Hypothalamus (tissue), 51 donors: ENCODE measurements at regions not wholly inside any gene's neighbourhood (a gene's known extent, or its start where the extent isn't known, plus 50 kb on each side); places are given as distances from the start of the nearest gene placed in this dataset.

ENCODE experiments used
- DNase-seq, 51 donors: peaks; one replicate each; lab custom pipeline; 2025; lab: John Stamatoyannopoulos, UW

DNA sequence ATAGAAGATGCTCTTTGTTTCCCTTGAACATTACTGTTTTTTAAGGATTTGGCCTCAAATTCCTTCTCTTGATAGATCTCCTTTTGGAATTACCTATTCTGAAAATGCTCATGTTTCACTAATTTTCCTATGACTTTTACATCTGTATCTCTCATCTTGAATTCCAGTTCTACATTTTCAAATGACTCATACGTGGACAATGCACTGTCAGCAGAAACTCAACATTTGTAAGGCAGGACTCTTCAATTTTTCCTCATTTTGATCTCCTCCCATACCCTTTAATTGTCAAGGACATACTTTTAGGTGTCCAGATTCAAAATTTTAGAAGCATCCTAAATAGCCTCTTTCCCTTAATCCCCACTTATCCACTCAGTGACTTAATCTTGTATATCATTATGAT lies 341.0 kb upstream of the RASGRP1 start:
- DNase-seq, result no peak

DNA sequence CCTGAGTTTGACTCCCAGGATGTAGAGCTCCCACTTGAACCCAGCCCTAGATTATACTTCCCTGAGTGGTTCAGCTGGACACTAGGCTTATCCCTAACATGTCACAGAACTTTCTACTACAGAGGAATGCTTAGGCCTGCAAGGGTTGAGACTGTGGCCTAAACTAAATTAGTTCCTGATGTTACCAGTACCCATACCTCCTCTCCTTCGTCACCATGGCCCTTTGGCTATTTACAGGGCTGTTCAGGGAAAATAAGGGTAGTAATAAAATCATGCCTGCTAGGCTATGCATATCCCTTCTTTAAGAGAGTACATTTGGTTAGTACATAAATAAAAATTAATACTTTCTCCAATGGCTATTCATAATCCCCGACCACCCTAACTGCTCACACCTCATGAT lies 356.4 kb upstream of the RASGRP1 start:
- no peak for DNase-seq

GRCh38 chr15:38921471-38921870 lies 356.9 kb upstream of the RASGRP1 start:
- DNase-seq, result no peak

DNA sequence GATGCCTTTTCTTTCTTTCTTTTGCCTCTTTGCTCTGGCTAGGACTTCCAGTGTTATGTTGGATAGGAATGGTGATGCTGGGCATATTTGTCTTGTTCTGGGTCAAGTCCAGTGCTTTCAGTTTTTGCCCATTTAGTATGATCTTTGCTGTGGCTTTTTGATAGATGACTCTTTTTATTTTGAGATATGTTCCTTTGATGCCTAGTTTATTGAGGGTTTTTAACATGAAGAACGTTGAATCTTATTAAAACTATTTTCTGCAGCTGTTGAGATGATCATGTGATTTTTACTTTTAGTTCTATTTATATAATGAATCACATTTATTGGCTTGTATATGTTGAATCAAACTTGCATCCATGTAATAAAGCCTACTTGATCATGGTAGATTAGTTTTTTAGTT lies 363.8 kb upstream of the RASGRP1 start:
- no peak for DNase-seq

DNA sequence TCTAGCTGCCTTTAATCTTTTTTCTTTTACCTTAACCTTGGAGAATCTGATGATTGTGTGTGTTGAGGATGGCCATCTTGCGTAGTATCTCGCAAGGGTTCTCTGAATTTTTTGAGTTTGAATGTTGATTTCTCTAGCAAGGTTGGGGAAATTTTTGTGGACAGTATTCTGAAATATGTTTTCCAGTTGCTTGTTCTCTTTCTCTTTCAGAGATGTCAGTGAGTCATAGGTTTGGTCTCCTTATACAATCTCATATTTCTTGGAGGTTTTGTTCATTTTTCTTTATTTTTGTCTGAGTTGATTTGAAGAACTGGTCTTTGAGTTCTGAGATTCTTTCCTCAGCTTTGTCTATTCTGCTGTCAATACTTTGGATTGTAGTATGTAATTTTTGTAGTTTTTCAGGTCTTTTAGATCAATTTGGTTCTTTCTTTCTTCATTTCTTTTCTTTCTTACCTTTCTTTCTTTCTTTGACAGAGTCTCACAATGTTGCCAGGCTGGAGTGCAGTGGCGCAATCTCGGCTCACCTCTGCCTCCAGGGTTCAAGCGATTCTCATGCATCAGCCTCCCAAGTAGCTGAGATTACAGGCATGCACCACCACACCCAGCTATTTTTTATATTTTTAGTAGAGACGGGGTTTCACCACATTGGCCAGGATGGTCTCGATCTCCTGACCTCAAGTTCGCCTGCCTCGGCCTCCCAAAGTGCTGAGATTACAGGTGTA lies 366.4 kb upstream of the RASGRP1 start:
- DNase-seq, result no peak

- DNase-seq, result no peak
These were observed 376.9 kb upstream of the RASGRP1 start for GRCh38 chr15:38941399-38941953.

DNA sequence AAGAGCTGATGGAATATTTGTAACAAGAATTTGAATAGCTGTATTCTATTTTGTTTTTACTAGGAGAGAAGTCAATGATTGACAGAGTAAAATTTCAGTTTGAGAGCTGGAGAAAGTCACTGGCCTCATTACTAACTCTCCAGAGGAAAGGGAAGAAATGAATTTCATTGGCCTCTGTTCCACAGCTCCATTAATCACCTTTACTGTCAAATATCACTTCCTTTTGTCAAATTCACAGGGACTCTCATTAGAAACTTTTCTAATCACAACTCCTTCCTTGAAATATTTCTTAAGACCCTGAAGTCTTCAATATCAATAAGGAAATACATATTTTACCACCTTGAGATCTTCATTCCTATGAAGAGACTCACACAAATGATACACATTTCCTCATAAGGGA lies 379.9 kb upstream of the RASGRP1 start:
- no peak for DNase-seq

GRCh38 chr15:38945551-38946298 lies 381.1 kb upstream of the RASGRP1 start:
- no peak for DNase-seq

DNA sequence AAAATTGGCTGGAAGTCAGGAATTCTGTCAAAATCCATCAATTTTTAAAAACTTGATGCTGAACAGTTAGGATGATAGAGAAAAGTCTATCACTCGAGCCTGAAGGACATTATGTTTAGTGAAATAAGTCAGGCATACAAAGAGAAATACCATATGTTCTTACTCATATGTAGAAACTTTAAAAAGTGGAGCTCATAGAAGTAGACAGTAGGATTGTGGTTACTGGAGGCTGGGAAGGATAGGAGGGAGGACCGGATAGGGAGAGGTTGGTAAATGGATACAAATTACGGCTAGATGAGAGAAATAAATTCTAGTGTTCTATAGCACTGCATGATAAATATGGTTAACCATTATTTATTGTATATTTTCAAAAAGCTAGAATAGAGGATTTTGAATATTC lies 389.5 kb upstream of the RASGRP1 start:
- DNase-seq, result no peak

DNA sequence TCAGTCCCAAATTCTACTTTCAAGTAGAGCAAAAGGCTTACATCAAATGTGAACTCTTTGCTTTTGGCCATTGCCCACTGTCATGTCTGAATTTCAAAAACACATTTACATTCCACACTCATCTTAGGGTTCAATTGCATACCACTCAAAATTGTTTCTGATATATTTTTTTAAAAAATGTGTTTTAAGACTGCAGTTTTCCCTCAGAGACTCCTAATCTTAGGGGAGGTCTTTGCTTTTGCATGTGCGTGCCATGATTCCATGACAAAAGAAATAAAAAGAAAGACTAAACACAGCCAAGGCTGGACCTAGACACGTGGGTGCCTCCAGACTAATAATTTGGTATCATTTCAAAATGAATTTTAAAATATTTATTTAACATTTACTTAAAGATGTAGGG lies 396.8 kb upstream of the RASGRP1 start:
- DNase-seq, result no peak

GRCh38 chr15:38961931-38962330 lies 397.3 kb upstream of the RASGRP1 start:
- DNase-seq, result no peak

- DNase-seq, result no peak
These were observed 408.2 kb upstream of the RASGRP1 start for GRCh38 chr15:38972831-38973230.

DNA sequence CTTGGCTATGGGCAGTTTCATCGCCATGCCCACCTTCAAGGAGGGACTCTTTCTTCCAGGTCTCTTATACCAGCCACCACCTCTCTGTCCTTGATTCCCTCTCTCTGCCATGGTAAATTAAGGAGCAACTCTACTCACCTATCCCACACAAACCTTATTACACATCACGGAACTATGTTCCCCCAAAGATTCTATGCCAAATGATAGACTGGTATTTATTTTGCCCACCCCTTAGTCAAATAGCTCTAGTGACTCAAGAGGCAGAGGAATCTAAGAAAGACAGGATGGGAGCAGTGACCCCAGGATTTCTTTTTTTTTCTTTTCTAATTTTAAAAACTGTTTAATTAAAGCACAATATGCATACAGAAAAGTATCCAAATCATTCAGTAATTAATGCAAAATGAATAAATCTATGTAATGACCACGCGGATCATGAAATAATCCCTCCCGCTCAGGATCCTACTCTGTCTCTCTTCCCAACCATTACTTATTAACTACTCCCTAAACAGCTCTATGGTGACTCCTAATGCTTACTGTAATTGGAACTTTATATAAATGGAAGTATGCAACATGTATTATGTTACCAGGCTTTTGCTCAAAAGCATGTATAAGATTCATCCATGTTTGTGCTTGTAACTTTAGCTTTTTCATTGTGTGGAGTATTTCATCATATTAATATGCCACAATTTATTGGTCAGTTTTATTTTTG lies 410.8 kb upstream of the RASGRP1 start:
- DNase-seq, result no peak

GRCh38 chr15:38991126-38991525 lies 426.5 kb upstream of the RASGRP1 start:
- DNase-seq, result peak in 1 of 51 donors; percentile 16

GRCh38 chr15:38991701-38992100 lies 427.1 kb upstream of the RASGRP1 start:
- DNase-seq, result no peak

GRCh38 chr15:38992506-38992905 lies 427.9 kb upstream of the RASGRP1 start:
- no peak for DNase-seq

DNA sequence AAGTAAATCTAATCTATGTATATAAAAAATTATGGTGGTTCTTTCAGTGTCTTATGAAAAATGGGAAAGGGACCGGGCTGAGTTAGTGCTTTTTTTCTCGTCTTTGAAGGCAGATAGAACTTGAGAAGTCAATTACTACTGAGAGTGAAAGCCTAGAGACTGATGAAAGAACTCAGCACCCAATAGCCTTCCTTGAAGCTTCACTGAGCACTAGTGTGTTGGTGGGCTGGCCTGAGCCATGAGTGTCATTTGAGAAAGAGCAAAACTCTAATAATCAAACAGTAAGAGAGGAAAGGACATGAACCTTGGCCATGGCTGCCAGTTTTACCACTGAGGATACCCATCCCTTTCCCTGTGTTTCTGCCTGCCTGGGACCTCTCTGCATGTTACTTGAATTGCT lies 428.3 kb upstream of the RASGRP1 start:
- DNase-seq, result no peak

DNA sequence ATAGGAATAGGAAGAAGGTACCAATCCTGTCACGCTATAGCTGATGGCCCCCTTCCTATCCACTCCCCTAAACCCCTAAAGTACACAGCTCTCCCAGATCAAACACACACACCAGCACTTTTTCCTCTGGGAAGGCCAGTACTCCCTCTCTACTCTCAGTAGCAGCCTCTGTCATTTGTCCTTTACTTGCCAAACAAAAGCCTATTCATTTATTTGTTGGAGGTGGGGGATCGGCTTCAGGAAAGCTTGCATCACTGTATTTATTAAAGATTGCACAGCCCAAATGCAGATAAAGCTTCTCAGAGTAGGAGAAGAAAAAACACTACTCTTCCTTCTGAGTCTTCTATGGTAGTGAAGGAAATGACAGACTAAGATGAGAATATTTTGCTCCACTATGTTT lies 429.7 kb upstream of the RASGRP1 start:
- peak in 2 of 51 donors; percentile 8 to 33 for DNase-seq

- no peak for DNase-seq
These were observed 431.6 kb upstream of the RASGRP1 start for GRCh38 chr15:38996111-38996631.

DNA sequence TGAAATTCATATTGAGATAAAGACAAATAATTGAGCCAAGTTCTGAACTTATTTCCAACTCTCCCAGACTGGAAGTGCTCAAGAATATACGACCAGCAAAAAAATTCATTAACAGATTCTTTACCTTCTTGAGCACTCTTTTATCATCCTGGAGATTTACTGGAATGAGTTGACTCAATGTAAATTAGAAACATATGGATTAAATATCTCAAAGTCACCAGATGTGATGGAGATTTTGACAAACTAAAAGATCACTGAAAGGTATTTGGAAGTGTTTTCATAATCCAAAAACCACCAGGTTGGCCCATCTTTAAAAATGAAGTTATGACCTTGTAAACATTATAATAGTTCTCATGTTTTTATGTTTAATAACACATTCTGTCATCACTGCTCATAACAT lies 433.2 kb upstream of the RASGRP1 start:
- no peak for DNase-seq
